H9 (cell line): ENCODE measurements at regions not wholly inside any gene's neighbourhood (a gene's known extent, or its start where the extent isn't known, plus 50 kb on each side); places are given as distances from the start of the nearest gene placed in this dataset.

ENCODE experiments used
- DNase-seq: peaks from one replicate; pipeline ENCODE4 v3.0.0-alpha.2; 2017
- H2AFZ ChIP-seq: one replicate; pipeline ENCODE4 v1.6.1; 2013; ENCODE audit warnings: mild to moderate bottlenecking, low read length, control low read depth, moderate library complexity
- H2AK5ac ChIP-seq: 2 replicates; pipeline ENCODE4 v1.6.1; 2013; ENCODE audit warnings: low read length, control low read depth, mixed read lengths; ENCODE audit not compliant: insufficient read length
- H2BK120ac ChIP-seq: one replicate; pipeline ENCODE4 v1.6.1; 2013; ENCODE audit warnings: low read depth, mild to moderate bottlenecking, low read length, control low read depth, inconsistent platforms; ENCODE audit not compliant: poor library complexity, severe bottlenecking
- H2BK12ac ChIP-seq: 2 replicates; pipeline ENCODE4 v1.6.1; 2013; ENCODE audit warnings: low read length, control low read depth, mixed read lengths, low read depth; ENCODE audit not compliant: insufficient read length
- H2BK15ac ChIP-seq: 2 replicates; pipeline ENCODE4 v1.6.1; 2013; ENCODE audit warnings: low read depth, low read length, control low read depth
- H2BK20ac ChIP-seq: one replicate; pipeline ENCODE4 v1.6.1; 2013; ENCODE audit warnings: low read depth, mild to moderate bottlenecking, low read length, control low read depth, inconsistent platforms; ENCODE audit not compliant: poor library complexity, severe bottlenecking
- H2BK5ac ChIP-seq: 2 replicates; pipeline ENCODE4 v1.6.1; 2013; ENCODE audit warnings: low read length, control low read depth, mixed read lengths; ENCODE audit not compliant: insufficient read length
- H3K14ac ChIP-seq: 2 replicates; pipeline ENCODE4 v1.6.1; 2013; ENCODE audit warnings: low read length, control low read depth; ENCODE audit not compliant: insufficient read depth
- H3K18ac ChIP-seq: 2 replicates; pipeline ENCODE4 v1.6.1; 2013; ENCODE audit warnings: low read depth, mild to moderate bottlenecking, mixed read lengths, low read length, control low read depth; ENCODE audit not compliant: insufficient read length
- H3K23ac ChIP-seq: 2 replicates; pipeline ENCODE4 v1.6.1; 2013; ENCODE audit warnings: low read length, control low read depth, mixed read lengths, low read depth; ENCODE audit not compliant: insufficient read length
- H3K23me2 ChIP-seq: 2 replicates; pipeline ENCODE4 v1.6.1; 2013; ENCODE audit warnings: low read depth, mild to moderate bottlenecking, mixed read lengths, low read length, control low read depth; ENCODE audit not compliant: insufficient read length, poor library complexity, severe bottlenecking
- H3K27ac ChIP-seq: 2 replicates; pipeline ENCODE4 v1.5.1; 2013; ENCODE audit warnings: low read length, control low read depth, mixed read lengths, low read depth; ENCODE audit not compliant: insufficient read length
- H3K27me3 ChIP-seq: 2 replicates; pipeline ENCODE4 v1.6.1; 2013; ENCODE audit warnings: low read length, control low read depth, inconsistent platforms; ENCODE audit not compliant: insufficient read depth
- H3K4ac ChIP-seq: 2 replicates; pipeline ENCODE4 v1.6.1; 2013; ENCODE audit warnings: low read depth, mild to moderate bottlenecking, control low read depth, inconsistent platforms, low read length, moderate library complexity
- H3K4me1 ChIP-seq: 2 replicates; pipeline ENCODE4 v1.6.1; 2013; ENCODE audit warnings: low read length, control low read depth, inconsistent platforms; ENCODE audit not compliant: insufficient read depth
- H3K4me2 ChIP-seq: 2 replicates; pipeline ENCODE4 v1.6.1; 2013; ENCODE audit warnings: low read length, control low read depth, mixed read lengths; ENCODE audit not compliant: insufficient read length, insufficient read depth
- H3K56ac ChIP-seq: 2 replicates; pipeline ENCODE4 v1.6.1; 2013; ENCODE audit warnings: low read depth, mild to moderate bottlenecking, mixed read lengths, low read length, control low read depth; ENCODE audit not compliant: insufficient read length
- H3K79me1 ChIP-seq: 2 replicates; pipeline ENCODE4 v1.6.1; 2013; ENCODE audit warnings: low read depth, mild to moderate bottlenecking, moderate library complexity, low read length, control low read depth, inconsistent platforms; ENCODE audit not compliant: insufficient read depth, poor library complexity, severe bottlenecking
- H3K79me2 ChIP-seq: 2 replicates; pipeline ENCODE4 v1.6.1; 2013; ENCODE audit warnings: low read length, control low read depth, inconsistent platforms; ENCODE audit not compliant: insufficient read depth
- H3K9ac ChIP-seq: 2 replicates; pipeline ENCODE4 v1.6.1; 2013; ENCODE audit warnings: low read length, control low read depth, mixed read lengths; ENCODE audit not compliant: insufficient read length; ENCODE audit errors: extremely low read depth
- H3K9me3 ChIP-seq: one replicate; pipeline ENCODE4 v1.6.1; 2013; ENCODE audit warnings: low read depth, low read length, inconsistent platforms; ENCODE audit not compliant: control insufficient read depth
- H3T11ph ChIP-seq: one replicate; pipeline ENCODE4 v1.6.1; 2013; ENCODE audit warnings: mild to moderate bottlenecking, low read length, control low read depth, inconsistent platforms
- H4K20me1 ChIP-seq: one replicate; pipeline ENCODE4 v1.6.1; 2013; ENCODE audit not compliant: control insufficient read depth, insufficient read length, insufficient read depth
- H4K5ac ChIP-seq: 2 replicates; pipeline ENCODE4 v1.6.1; 2013; ENCODE audit warnings: low read depth, mild to moderate bottlenecking, mixed read lengths, low read length, control low read depth; ENCODE audit not compliant: insufficient read length
- H4K8ac ChIP-seq: replicated peaks from 2 replicates; pipeline ENCODE4 v1.6.1; 2013; ENCODE audit warnings: low read length, control low read depth, mixed read lengths, low read depth; ENCODE audit not compliant: insufficient read length
- H4K91ac ChIP-seq: 2 replicates; pipeline ENCODE4 v1.6.1; 2013; ENCODE audit warnings: low read depth, mild to moderate bottlenecking, moderate library complexity, mixed read lengths, low read length, control low read depth; ENCODE audit not compliant: insufficient read length
- H3K27ac Mint-ChIP-seq, 3 experiments: 2 replicates in 2 of 3; 3 replicates in 1 of 3; pipeline ENCODE4 v1.8.0; 2020 to 2021; ENCODE audit warnings: mixed read lengths in 3 of 3, mild to moderate bottlenecking in 1 of 3, moderate library complexity in 1 of 3
- H3K27me3 Mint-ChIP-seq: 2 replicates; pipeline ENCODE4 v1.8.0; 2021; ENCODE audit warnings: low read depth, mild to moderate bottlenecking, moderate library complexity, mixed read lengths
- H3K36me3 Mint-ChIP-seq, 3 experiments: 2 replicates in 2 of 3; 3 replicates in 1 of 3; pipeline ENCODE4 v1.8.0; 2020 to 2021; ENCODE audit warnings: low read depth in 3 of 3, mixed read lengths in 3 of 3; ENCODE audit not compliant: insufficient read depth in 1 of 3
- H3K4me1 Mint-ChIP-seq, 2 experiments: 2 replicates each; pipeline ENCODE4 v1.8.0; 2020; ENCODE audit warnings: mixed read lengths in 2 of 2
- H3K4me3 Mint-ChIP-seq, 2 experiments: 2 replicates in 1 of 2; 3 replicates in 1 of 2; pipeline ENCODE4 v1.8.0; 2020 to 2021; ENCODE audit warnings: mild to moderate bottlenecking in 2 of 2, mixed read lengths in 2 of 2, moderate library complexity in 1 of 2
- H3K9me3 Mint-ChIP-seq, 2 experiments: 2 replicates in 1 of 2; 3 replicates in 1 of 2; pipeline ENCODE4 v1.8.0; 2020; ENCODE audit warnings: mild to moderate bottlenecking in 2 of 2, mixed read lengths in 2 of 2, moderate library complexity in 1 of 2
- CTCF ChIP-seq: fragments of 200-600 bp; sonication (generic); conservative IDR thresholded peaks from 3 replicates; pipeline ENCODE4 v1.8.0; 2021; ENCODE audit warnings: antibody characterized with exemption, mild to moderate bottlenecking
- WGBS: extraction: QIAGEN DNeasy Blood & Tissue Kit; methylation state at CpG from one replicate; pipeline ENCODE4 v1.1.7; 2013; ENCODE audit warnings: missing lambda C conversion rate, low lambda C conversion rate, mixed read lengths; ENCODE audit not compliant: insufficient read length; ENCODE audit errors: extremely low coverage; 5-methylcytosine and 5-hydroxymethylcytosine counted together

- H3K4me1 Mint-ChIP-seq = peaks cover 14 to 21% of the 10 kb centered on the region in 2 experiments
- Histone ChIP-seq H4K5ac (no peak overlapping the region), H3K27me3 (no peaks in the 10 kb centered on the region), H2BK5ac (no peak overlapping the region), H2BK15ac (no peak overlapping the region), H2BK12ac (no peak overlapping the region), H3K4me2 (no peak overlapping the region), H2AFZ (no peak overlapping the region), H3K14ac (no peak overlapping the region), H3T11ph (no peak overlapping the region), H3K18ac (no peak overlapping the region), H2BK120ac (no peak overlapping the region), H4K8ac (no peak overlapping the region), H4K91ac (no peak overlapping the region), H4K20me1 (no peaks in the 10 kb centered on the region), H3K27ac (no peak overlapping the region), H3K79me2 (no peaks in the 10 kb centered on the region), H3K56ac (no peak overlapping the region), H3K23me2 (no peaks in the 10 kb centered on the region), H3K79me1 (no peaks in the 10 kb centered on the region), H3K9me3 (no peaks in the 10 kb centered on the region), H2BK20ac (no peak overlapping the region), H3K9ac (no peak overlapping the region), H2AK5ac (no peak overlapping the region), H3K4me1 (no peaks in the 10 kb centered on the region; the same call in 1 of the 2 replicates), H3K4ac (no peak overlapping the region), H3K23ac (no peak overlapping the region)
- no peaks in the 10 kb centered on the region for H3K9me3 Mint-ChIP-seq
- no peak overlapping the region for H3K4me3 Mint-ChIP-seq
- WGBS = no CpG with 5 or more reads among the region's 2 CpGs
- no peak for DNase-seq
- no peak for TF ChIP-seq CTCF
- H3K36me3 Mint-ChIP-seq = no peaks in the 10 kb centered on the region
- no peaks in the 10 kb centered on the region for H3K27me3 Mint-ChIP-seq
- H3K27ac Mint-ChIP-seq = no peak overlapping the region
Measured at GRCh38 chr15:58285921-58286278, 145.9 kb upstream of the LIPC start.
